DOHH2 (cell line): ENCODE measurements at regions not wholly inside any gene's neighbourhood (a gene's known extent, or its start where the extent isn't known, plus 50 kb on each side); places are given as distances from the start of the nearest gene placed in this dataset.

Experiments
- EZH2phosphoT487 ChIP-seq: fragments of 200-600 bp; sonication (generic); IDR thresholded peaks from 2 replicates; pipeline ENCODE4 v1.6.1; 2017; ENCODE audit warnings: borderline replicate concordance, mild to moderate bottlenecking, antibody characterized with exemption, low read length, moderate library complexity, mixed read lengths
- TF ChIP-seq, protein P1 (sequence below): fragments of 200-600 bp; sonication (generic); IDR thresholded peaks from one replicate; pipeline ENCODE4 v1.5.1; 2014; ENCODE audit warnings: antibody characterized with exemption, mild to moderate bottlenecking, low read depth, low read length; ENCODE audit not compliant: poor library complexity, severe bottlenecking

DNA sequence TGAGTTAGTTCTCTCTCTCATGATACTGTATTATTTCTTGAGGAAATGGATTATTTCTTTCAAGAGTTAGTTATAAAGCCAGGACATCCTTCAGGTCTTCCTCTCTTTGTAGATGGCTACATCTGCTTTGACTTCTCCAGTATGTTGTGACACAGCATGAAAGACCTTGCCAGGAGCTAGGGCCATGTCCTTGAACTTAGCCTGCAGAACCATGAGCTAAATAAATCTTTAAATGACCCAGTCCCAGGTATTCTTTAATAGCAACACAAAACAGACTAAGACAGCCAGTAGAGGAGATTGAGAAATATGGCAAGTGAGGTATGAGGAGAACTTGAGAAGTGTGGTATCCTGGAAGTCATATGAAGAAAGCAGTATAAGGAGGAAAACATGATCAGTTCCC, 214.9 kb upstream of the PPP1R3A start:
- TF ChIP-seq, protein P1, sequence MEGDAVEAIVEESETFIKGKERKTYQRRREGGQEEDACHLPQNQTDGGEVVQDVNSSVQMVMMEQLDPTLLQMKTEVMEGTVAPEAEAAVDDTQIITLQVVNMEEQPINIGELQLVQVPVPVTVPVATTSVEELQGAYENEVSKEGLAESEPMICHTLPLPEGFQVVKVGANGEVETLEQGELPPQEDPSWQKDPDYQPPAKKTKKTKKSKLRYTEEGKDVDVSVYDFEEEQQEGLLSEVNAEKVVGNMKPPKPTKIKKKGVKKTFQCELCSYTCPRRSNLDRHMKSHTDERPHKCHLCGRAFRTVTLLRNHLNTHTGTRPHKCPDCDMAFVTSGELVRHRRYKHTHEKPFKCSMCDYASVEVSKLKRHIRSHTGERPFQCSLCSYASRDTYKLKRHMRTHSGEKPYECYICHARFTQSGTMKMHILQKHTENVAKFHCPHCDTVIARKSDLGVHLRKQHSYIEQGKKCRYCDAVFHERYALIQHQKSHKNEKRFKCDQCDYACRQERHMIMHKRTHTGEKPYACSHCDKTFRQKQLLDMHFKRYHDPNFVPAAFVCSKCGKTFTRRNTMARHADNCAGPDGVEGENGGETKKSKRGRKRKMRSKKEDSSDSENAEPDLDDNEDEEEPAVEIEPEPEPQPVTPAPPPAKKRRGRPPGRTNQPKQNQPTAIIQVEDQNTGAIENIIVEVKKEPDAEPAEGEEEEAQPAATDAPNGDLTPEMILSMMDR: no peak
- TF ChIP-seq EZH2phosphoT487: no peak
